OCI-LY3 (cell line): ENCODE measurements at regions not wholly inside any gene's neighbourhood (a gene's known extent, or its start where the extent isn't known, plus 50 kb on each side); places are given as distances from the start of the nearest gene placed in this dataset.

ENCODE experiments used
- H2AFZ ChIP-seq: fragments of 200-600, 300-600 bp; shearing (Covaris generic); 2 replicates; pipeline ENCODE4 v1.6.0; 2014; ENCODE audit warnings: antibody characterized with exemption, low read depth, low read length
- H3K27ac ChIP-seq: fragments of 200-600, 300-600 bp; sonication (generic); 2 replicates; pipeline ENCODE4 v1.5.1; 2014; ENCODE audit warnings: mild to moderate bottlenecking, low read length, moderate library complexity, mixed read lengths
- H3K27me3 ChIP-seq: fragments of 200-600, 300-600 bp; sonication (generic); 2 replicates; pipeline ENCODE4 v1.6.1; 2014; ENCODE audit warnings: low read depth, low read length, mixed read lengths
- H3K36me3 ChIP-seq: fragments of 200-600, 300-600 bp; sonication (generic); replicated peaks from 2 replicates; pipeline ENCODE3; 2014; ENCODE audit warnings: low read depth, low read length, mixed read lengths
- H3K4me1 ChIP-seq: fragments of 300-600, 200-600 bp; sonication (generic); 2 replicates; pipeline ENCODE4 v1.6.1; 2014; ENCODE audit warnings: low read length, mixed read lengths
- H3K4me2 ChIP-seq: fragments of 200-600, 300-600 bp; sonication (generic); 2 replicates; pipeline ENCODE4 v1.6.1; 2014; ENCODE audit warnings: low read length, mixed read lengths
- H3K4me3 ChIP-seq: fragments of 300-600, 200-600 bp; sonication (generic); 2 replicates; pipeline ENCODE4 v1.5.1; 2014; ENCODE audit warnings: antibody characterized with exemption, mild to moderate bottlenecking, low read length, moderate library complexity
- H3K79me2 ChIP-seq: fragments of 300-600, 200-600 bp; shearing (Covaris generic); 2 replicates; pipeline ENCODE4 v1.6.1; 2014; ENCODE audit warnings: mild to moderate bottlenecking, low read length, mixed read lengths
- H3K9ac ChIP-seq: fragments of 300-600, 200-600 bp; shearing (Covaris generic); 2 replicates; pipeline ENCODE4 v1.6.0; 2014; ENCODE audit warnings: mild to moderate bottlenecking, low read length, moderate library complexity
- H3K9me3 ChIP-seq: fragments of 200-600, 300-600 bp; shearing (Covaris generic); 2 replicates; pipeline ENCODE4 v1.6.1; 2014; ENCODE audit warnings: low read length, mixed read lengths; ENCODE audit not compliant: insufficient read depth
- H4K20me1 ChIP-seq: fragments of 200-600, 300-600 bp; sonication (generic); 2 replicates; pipeline ENCODE4 v1.6.1; 2016; ENCODE audit warnings: low read length, mixed read lengths; ENCODE audit not compliant: insufficient read depth
- CTCF ChIP-seq: fragments of 200-600, 300-600 bp; sonication (generic); IDR thresholded peaks from 2 replicates; pipeline ENCODE4 v1.5.1; 2014; ENCODE audit warnings: antibody characterized with exemption, low read length, low read depth
- EZH2phosphoT487 ChIP-seq: fragments of 200-600 bp; shearing (Covaris generic); IDR thresholded peaks from 2 replicates; pipeline ENCODE4 v1.6.1; 2018; ENCODE audit warnings: antibody characterized with exemption, mixed run types, low read depth

- peaks cover 6% of the 10 kb centered on the region for H3K4me1 ChIP-seq
- H3K27ac ChIP-seq: no peak overlapping the region
- TF ChIP-seq EZH2phosphoT487 (no peak), CTCF (no peak)
- H3K27me3 ChIP-seq: no peaks in the 10 kb centered on the region
- no peak overlapping the region for H3K9ac ChIP-seq
- no peaks in the 10 kb centered on the region for H3K9me3 ChIP-seq
- no peaks in the 10 kb centered on the region for H3K36me3 ChIP-seq
- H4K20me1 ChIP-seq: no peaks in the 10 kb centered on the region
- H3K4me2 ChIP-seq: no peak overlapping the region
- no peak overlapping the region for H2AFZ ChIP-seq
- H3K79me2 ChIP-seq: no peaks in the 10 kb centered on the region
- no peak overlapping the region for H3K4me3 ChIP-seq
These were observed 211.0 kb upstream of the TTC14 start for GRCh38 chr3:180391001-180391400.

- H3K4me3 ChIP-seq: no peak overlapping the region
- no peak overlapping the region for H2AFZ ChIP-seq
- H3K36me3 ChIP-seq: no peaks in the 10 kb centered on the region
These were observed 200.7 kb upstream of the TTC14 start for GRCh38 chr3:180401226-180401625.

GRCh38 chr3:180402471-180403073, 199.4 kb upstream of the TTC14 start:
- no peaks in the 10 kb centered on the region for H3K36me3 ChIP-seq
- no peak overlapping the region for H2AFZ ChIP-seq
- no peaks in the 10 kb centered on the region for H3K79me2 ChIP-seq
- peaks cover 5% of the 10 kb centered on the region; the same call in 1 of the 2 replicates for H3K4me1 ChIP-seq
- no peaks in the 10 kb centered on the region for H3K9me3 ChIP-seq
- no peak overlapping the region for H3K4me3 ChIP-seq
- H3K27me3 ChIP-seq: no peaks in the 10 kb centered on the region
- no peak overlapping the region for H3K4me2 ChIP-seq
- no peak overlapping the region for H3K9ac ChIP-seq
- H3K27ac ChIP-seq: no peak overlapping the region
- H4K20me1 ChIP-seq: no peaks in the 10 kb centered on the region
- TF ChIP-seq CTCF (no peak), EZH2phosphoT487 (no peak)

More at GRCh38 chr3:180401226-180401625, 200.7 kb upstream of the TTC14 start:
- Histone ChIP-seq H3K9me3 (no peaks in the 10 kb centered on the region), H3K27me3 (no peaks in the 10 kb centered on the region), H4K20me1 (no peaks in the 10 kb centered on the region), H3K27ac (no peak overlapping the region), H3K79me2 (no peaks in the 10 kb centered on the region), H3K9ac (no peak overlapping the region), H3K4me1 (peaks cover 5% of the 10 kb centered on the region; the same call in 1 of the 2 replicates), H3K4me2 (no peak overlapping the region)
- TF ChIP-seq EZH2phosphoT487: no peak
- TF ChIP-seq CTCF: no peak

- Histone ChIP-seq H3K4me3 (no peak overlapping the region), H3K9ac (no peak overlapping the region)
These were observed 198.8 kb upstream of the TTC14 start for GRCh38 chr3:180403156-180403555.

More at GRCh38 chr3:180403156-180403555, 198.8 kb upstream of the TTC14 start:
- Histone ChIP-seq H3K27me3 (no peaks in the 10 kb centered on the region), H3K4me1 (peaks cover 5% of the 10 kb centered on the region; the same call in 1 of the 2 replicates), H4K20me1 (no peaks in the 10 kb centered on the region), H3K79me2 (no peaks in the 10 kb centered on the region), H3K4me2 (no peak overlapping the region), H2AFZ (no peak overlapping the region), H3K9me3 (no peaks in the 10 kb centered on the region), H3K27ac (no peak overlapping the region), H3K36me3 (no peaks in the 10 kb centered on the region)
- no peak for TF ChIP-seq CTCF
- TF ChIP-seq EZH2phosphoT487: no peak
